NT2/D1 (cell line): ENCODE measurements at regions not wholly inside any gene's neighbourhood (a gene's known extent, or its start where the extent isn't known, plus 50 kb on each side); places are given as distances from the start of the nearest gene placed in this dataset.

Source experiments
- YY1 ChIP-seq: IDR thresholded peaks from 2 replicates; pipeline ENCODE4 v1.6.1; 2011; ENCODE audit not compliant: insufficient read length, insufficient read depth
- ZNF274 ChIP-seq: IDR thresholded peaks from 2 replicates; pipeline ENCODE4 v1.6.1; 2011; ENCODE audit warnings: mild to moderate bottlenecking, low read depth, low read length

GRCh38 chr10:58054881-58055280 lies 212.8 kb downstream of the IPMK start:
- TF ChIP-seq YY1 (no peak), ZNF274 (no peak)
